ENCODE measurements at regions not wholly inside any gene's neighbourhood (a gene's known extent, or its start where the extent isn't known, plus 50 kb on each side); places are given as distances from the start of the nearest gene placed in this dataset.

GRCh38 chr11:81870066-81870412 is 863.6 kb downstream of the FAM181B start:
- BruUV-seq (replicated peaks) = no TSS peak
- CTCF ChIA-PET = no interaction called here
- no peaks in the 10 kb centered on the region for H3K9me1 ChIP-seq (replicated peaks; ENCODE audit: control insufficient read depth, extremely low read depth, insufficient read depth, low read length)
- H3K79me2 ChIP-seq (ENCODE audit: control insufficient read depth, insufficient read depth, low read length) = no peaks in the 10 kb centered on the region
- dilution Hi-C loops (cut with MboI; ENCODE audit: extremely low pct_ligation_motif_present, low sequenced_read_pairs) (no loop called here), intact Hi-C loops (cut with micrococcal nuclease) (no loop called here)
- H3K9ac ChIP-seq (replicated peaks; ENCODE audit: extremely low read depth, insufficient read depth, low read length) = no peak overlapping the region
- POLR2A ChIA-PET = no interaction called here
- no peak for DNase-seq (ENCODE audit: low read depth, low spot score)
- H3K9me3 ChIP-seq (replicated peaks; ENCODE audit: control insufficient read depth, insufficient read depth, low read length) = peaks cover 2% of the 10 kb centered on the region
- no peak overlapping the region for H3K4me2 ChIP-seq (ENCODE audit: insufficient read depth, low read length)
- no peak overlapping the region for H3K4me3 ChIP-seq (replicated peaks in 1 of 3; ENCODE audit: insufficient read depth in 1 of 3, low read depth in 1 of 3, low read length in 3 of 3)
- no peak for FAIRE-seq
- no peaks in the 10 kb centered on the region for H3K27me3 ChIP-seq (ENCODE audit: control insufficient read depth in 2 of 2, insufficient read depth in 2 of 2, low read length in 2 of 2)
- H3K27ac ChIP-seq (ENCODE audit: insufficient read depth, low read depth, low read length) = no peak overlapping the region
- H4K20me1 ChIP-seq (replicated peaks; ENCODE audit: control insufficient read depth, extremely low read depth, insufficient read depth, low read length) = no peaks in the 10 kb centered on the region
- no peaks in the 10 kb centered on the region for H3K36me3 ChIP-seq (ENCODE audit: control insufficient read depth in 2 of 2, extremely low read depth in 1 of 2, insufficient read depth in 2 of 2, low read length in 2 of 2)
- TF ChIP-seq POLR2A (IDR thresholded peaks at IDR 0.05; ENCODE audit: low read depth, low read length) (no peak), GATA2 (IDR thresholded peaks at IDR 0.05; ENCODE audit: insufficient read depth, insufficient read length, low read depth, low read length) (no peak), MAX (IDR thresholded peaks at IDR 0.05; ENCODE audit: insufficient read depth, insufficient read length) (no peak), EZH2 (IDR thresholded peaks at IDR 0.05; ENCODE audit: borderline replicate concordance, low read depth, low read length, severe bottlenecking) (no peak), POLR2AphosphoS5 (IDR thresholded peaks at IDR 0.05; ENCODE audit: insufficient read depth, low read depth, low read length) (no peak), JUN (IDR thresholded peaks at IDR 0.05; ENCODE audit: borderline replicate concordance, insufficient read depth, insufficient read length, low read depth) (no peak), CTCF (IDR thresholded peaks at IDR 0.05; ENCODE audit: extremely low read depth in 1 of 2, insufficient read depth in 1 of 2, low read depth in 1 of 2, low read length in 2 of 2) (no peak), FOS (IDR thresholded peaks at IDR 0.05; ENCODE audit: borderline replicate concordance, insufficient read depth, low read length) (no peak), MYC (IDR thresholded peaks at IDR 0.05; ENCODE audit: low read depth, low read length) (no peak)
- no peaks in the 10 kb centered on the region for H3K4me1 ChIP-seq (ENCODE audit: control insufficient read depth, extremely low read depth, insufficient read depth, low read length)
- no peak overlapping the region for H2AFZ ChIP-seq (ENCODE audit: low read depth, low read length)
